ENCODE measurements at regions not wholly inside any gene's neighbourhood (a gene's known extent, or its start where the extent isn't known, plus 50 kb on each side); places are given as distances from the start of the nearest gene placed in this dataset.
"Not testable (repeated sequence)": the region's sequence is repeated elsewhere in the genome, so short reads cannot be mapped to it uniquely, and the experiment has no call there.

DNA sequence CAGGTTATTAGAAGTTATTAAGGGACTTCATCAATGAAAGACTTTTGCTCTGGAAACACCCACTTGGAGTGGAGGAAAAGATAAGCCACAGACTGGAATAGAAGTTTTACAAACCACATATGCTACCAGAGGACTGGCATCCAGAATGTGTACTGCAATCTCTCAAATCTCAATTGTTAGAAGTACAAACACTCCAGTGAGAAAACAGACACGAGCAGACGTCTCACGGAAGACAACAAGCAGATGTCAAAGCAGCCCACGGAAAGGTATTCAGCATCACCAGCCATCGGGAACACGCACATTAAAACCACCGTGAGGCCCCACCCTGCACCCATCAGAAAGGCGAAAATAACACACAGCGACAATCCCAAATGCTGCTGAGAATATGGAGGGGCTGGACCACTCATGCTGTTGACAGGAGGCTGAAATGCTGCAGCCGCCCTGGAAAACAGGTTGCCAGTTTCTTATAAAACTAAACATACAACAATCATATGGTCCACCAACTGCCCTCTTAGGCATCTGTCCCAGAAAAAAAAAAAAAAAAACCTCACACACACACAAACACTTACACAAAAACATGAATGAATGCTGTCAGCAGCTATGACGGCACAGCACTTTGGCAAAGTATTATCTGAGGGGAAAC is 131.9 kb upstream of the SFSWAP start:
- no peak for DNase-seq (ENCODE audit: low read depth in 4 of 4, low spot score in 2 of 4)

DNA sequence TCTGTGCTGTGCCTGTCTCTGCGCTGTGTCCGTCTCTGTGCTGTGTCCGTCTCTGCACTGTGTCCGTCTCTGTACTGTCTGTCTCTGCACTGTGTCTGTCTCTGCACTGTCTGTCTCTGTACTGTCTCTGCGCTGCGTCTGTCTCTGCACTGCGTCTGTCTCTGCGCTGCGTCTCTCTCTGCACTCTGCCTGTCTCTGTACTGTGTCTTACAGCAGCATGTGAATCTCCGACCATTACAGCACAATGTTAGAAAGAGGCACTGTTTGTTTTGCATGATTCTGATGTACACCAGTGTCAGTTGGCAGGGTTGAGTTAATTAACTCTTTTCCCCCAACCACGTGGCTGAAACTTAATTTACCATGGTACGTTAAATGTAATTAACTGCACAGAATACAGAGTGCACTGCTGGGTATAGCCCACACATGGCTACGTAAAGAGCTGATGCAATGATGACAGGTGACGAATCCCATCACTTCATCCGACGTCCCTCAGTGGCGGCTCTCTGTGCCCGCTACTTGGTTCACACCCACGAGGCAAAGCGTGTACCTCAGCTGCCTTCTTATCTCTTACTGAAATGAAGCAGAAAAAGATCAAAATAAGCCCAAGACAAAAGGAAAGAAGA is 127.7 kb upstream of the SFSWAP start:
- DNase-seq (ENCODE audit: low read depth in 4 of 4, low spot score in 2 of 4): no peak

DNA sequence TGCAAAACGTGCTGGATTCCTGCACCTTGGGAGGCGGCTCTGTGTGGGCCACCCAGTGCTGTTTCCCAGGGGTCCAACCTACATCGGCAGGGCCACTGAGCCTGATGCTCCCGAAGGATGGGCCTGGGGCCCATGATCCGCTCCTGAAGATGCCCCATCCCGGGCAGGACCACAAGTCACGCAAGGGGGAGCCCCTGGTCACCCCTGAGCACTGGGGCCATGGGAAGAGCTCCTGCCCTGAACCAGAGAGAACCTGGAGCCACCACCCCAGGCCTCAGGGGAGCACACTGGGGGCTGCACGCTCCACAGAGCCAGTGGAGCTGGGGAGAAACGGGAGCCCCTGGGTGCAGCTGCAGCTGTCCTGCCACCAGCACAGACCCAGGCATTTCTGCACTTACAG is 124.6 kb upstream of the SFSWAP start:
- DNase-seq (ENCODE audit: low read depth in 4 of 4, low spot score in 2 of 4): no peak

GRCh38 chr12:131586761-131587160 is 124.1 kb upstream of the SFSWAP start:
- DNase-seq (ENCODE audit: low read depth in 4 of 4, low spot score in 2 of 4): no peak

DNA sequence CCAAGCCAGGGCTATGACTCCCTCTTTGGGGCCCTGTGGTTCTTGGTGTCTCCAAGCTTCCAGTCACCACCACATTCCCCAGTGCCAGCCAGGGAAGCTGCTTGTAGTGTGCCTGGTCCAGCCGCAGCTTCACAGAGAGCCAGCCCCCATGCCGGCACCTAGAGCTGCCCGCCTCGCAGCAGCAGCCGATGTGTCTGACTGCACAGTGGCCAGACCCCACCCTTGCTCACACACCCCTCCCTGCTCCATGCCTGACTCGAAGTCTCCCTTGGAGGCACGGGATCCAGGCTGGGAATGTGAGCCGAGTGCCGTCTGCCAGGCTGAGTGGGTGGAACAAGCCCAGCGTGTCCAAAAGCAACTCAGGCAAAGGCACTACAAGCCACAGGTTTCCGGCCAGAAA is 123.3 kb upstream of the SFSWAP start:
- DNase-seq (ENCODE audit: low read depth in 4 of 4, low spot score in 2 of 4): no peak

GRCh38 chr12:131589221-131589897 is 121.5 kb upstream of the SFSWAP start:
- DNase-seq (ENCODE audit: low read depth in 4 of 4, low spot score in 2 of 4): no peak

- DNase-seq (ENCODE audit: low read depth in 4 of 4, low spot score in 2 of 4): no peak
Measured at GRCh38 chr12:131589966-131590365, 120.9 kb upstream of the SFSWAP start.

GRCh38 chr12:131591136-131591535 is 119.8 kb upstream of the SFSWAP start:
- no peak for DNase-seq (ENCODE audit: low read depth in 4 of 4, low spot score in 2 of 4)

DNA sequence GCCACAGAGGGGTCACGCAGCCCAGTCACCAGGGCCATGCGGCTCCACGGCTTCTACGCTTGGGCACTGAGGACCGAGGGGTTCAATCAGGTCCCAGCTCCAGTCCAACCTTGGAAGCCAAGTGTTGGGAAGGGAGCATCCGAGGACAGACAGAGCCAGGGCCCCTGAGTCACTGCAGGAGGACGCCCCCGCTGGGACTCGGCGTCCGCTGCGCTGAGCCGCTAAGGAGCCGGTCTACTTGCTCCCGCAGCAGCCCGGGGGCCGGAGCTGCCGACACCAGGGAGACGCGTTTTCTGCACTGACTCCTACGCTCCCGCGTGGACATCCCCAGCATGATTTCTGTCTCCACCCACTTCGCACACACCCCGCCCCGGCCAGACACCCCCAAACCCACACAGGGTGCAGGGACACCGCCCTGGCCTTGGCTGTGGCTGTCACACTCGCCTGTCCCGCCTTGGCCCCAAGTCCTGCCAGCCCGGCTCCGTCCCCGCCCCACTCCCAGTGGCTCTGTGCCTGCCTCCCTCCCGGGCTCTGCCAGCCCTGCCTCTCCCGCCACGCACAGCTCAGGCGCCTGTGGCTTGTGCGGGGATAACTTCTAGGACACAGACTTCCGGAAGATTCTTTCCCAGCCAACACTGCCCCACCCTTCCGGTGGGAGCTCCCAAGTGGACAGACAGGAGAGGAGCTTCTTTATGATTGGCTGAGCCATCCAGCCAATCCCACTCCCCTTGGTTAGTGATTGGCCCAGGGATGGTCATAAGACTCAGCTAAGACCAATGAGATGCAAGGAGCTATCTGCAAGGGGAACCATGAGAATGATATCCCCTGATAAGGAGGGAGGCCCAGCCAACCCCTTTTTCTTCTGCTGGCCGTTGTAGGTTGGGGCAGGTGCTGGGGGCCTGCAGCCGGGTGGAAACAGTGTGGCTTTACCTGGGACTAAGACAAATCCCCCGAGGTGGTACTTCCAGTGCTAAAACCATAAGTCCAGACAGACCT is 118.9 kb upstream of the SFSWAP start:
- no peak for DNase-seq (ENCODE audit: low read depth in 4 of 4, low spot score in 2 of 4)

- DNase-seq (ENCODE audit: low read depth in 4 of 4, low spot score in 2 of 4): no peak
Measured at GRCh38 chr12:131592972-131593371, 117.9 kb upstream of the SFSWAP start.

DNA sequence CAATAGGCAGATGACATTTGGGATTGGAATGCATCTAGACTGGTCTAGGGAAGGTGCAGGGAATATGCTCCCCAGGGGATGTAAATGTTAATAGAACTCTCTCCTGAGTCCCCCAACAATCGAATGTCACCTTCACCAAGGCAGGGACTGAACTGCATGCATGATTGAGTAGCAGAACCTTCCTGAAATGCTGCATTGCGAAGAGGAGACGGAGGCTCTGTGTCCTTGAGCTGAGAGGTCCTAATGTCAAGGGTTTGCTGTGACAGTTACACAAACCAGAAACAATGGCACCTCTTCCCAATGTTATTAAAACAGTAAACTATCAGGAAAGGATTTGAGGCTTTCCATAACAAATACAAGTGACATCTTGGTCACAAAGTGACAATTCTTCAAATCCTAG is 117.5 kb upstream of the SFSWAP start:
- no peak for DNase-seq (ENCODE audit: low read depth in 4 of 4, low spot score in 2 of 4)

GRCh38 chr12:131596115-131596514 is 114.8 kb upstream of the SFSWAP start:
- DNase-seq (ENCODE audit: low read depth in 4 of 4, low spot score in 2 of 4): no peak

GRCh38 chr12:131597333-131597732 is 113.6 kb upstream of the SFSWAP start:
- DNase-seq (ENCODE audit: low read depth in 4 of 4, low spot score in 2 of 4): no peak

DNA sequence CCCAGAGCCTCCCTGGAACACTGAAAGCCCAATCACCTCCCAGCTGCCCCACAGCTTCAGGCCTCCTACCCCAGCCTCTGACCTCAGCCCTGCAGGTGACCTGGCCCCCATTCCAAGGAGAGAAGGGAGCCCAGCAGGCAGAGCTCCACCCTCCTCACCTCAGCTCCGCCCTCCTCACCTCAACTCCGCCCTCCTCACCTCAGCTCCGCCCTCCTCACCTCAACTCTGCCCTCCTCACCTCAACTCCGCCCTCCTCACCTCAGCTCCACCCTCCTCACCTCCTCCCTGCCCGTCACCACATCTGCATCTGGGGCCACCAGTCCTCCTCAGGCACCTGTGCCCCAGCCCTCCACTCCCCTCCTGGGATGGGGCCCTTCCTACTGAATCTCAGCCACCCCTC is 112.2 kb upstream of the SFSWAP start:
- no peak for DNase-seq (ENCODE audit: low read depth in 4 of 4, low spot score in 2 of 4)

GRCh38 chr12:131599190-131600159 is 111.4 kb upstream of the SFSWAP start:
- DNase-seq (ENCODE audit: low read depth in 4 of 4, low spot score in 2 of 4): no peak

DNA sequence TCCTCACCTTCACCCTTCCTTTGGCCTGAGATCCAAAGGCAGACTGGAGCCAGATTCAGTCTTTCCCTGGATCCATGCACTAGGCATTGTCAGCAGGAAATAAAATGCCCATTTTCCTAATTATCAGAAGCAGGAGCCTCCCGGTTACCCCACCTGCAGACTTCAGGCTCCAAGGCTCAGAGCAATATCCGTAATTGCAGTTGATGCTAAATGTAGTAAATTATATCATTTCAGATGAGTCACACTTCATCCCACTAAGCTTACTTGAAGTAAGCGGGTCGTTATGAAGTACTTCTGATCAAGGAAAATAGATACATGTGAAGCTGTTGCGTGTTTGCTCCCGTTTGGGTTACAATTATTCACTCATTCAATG is 110.7 kb upstream of the SFSWAP start:
- no peak for DNase-seq (ENCODE audit: low read depth in 4 of 4, low spot score in 2 of 4)

DNA sequence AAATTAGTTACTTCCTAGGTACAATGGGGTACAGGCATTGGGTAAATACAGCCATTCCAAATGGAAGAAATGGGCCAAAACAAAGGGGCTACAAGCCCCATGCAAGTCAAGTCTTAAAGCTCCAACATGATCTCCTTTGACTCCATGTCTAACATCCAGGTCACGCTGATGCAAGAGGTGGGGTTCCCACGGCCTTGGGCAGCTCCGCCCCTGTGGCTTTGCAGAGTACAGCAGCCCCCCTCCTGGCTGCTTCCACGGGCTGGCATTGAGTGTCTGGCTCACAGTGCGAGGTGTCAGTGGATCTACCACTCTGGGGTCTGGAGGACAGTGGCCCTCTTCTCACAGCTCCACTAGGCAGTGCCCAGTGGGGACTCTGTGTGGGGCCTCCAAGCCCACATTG is 109.4 kb upstream of the SFSWAP start:
- not testable (repeated sequence) for DNase-seq (ENCODE audit: low read depth in 4 of 4, low spot score in 2 of 4)

- no peak for DNase-seq (ENCODE audit: low read depth in 4 of 4, low spot score in 2 of 4)
Measured at GRCh38 chr12:131603106-131603938, 107.6 kb upstream of the SFSWAP start.
